Ovary (tissue), 3 donors: ENCODE measurements at regions not wholly inside any gene's neighbourhood (a gene's known extent, or its start where the extent isn't known, plus 50 kb on each side); places are given as distances from the start of the nearest gene placed in this dataset.

Source experiments
- CTCF ChIP-seq, 3 donors: fragments of 450-650 bp in 2 of 3; fragments of 200-600 bp in 1 of 3; IDR thresholded peaks; one replicate each; pipeline versions ENCODE4 v1.5.1 to v1.8.0; 2016 to 2022; ENCODE audit warnings: antibody characterized with exemption in 3 of 3, mild to moderate bottlenecking in 1 of 3
- EP300 ChIP-seq: sonication (generic); formaldehyde crosslinking; IDR thresholded peaks from one replicate; pipeline ENCODE4 v1.6.1; 2017; ENCODE audit warnings: antibody characterized with exemption
- donor health status: DM: no; HTN: no; CAD: no.

- no peak for TF ChIP-seq CTCF (IDR thresholded peaks at IDR 0.05)
- no peak for TF ChIP-seq EP300
Observed at GRCh38 chr9:106737516-106737915, 125.5 kb upstream of the ZNF462 start.
